ENCODE measurements at regions not wholly inside any gene's neighbourhood (a gene's known extent, or its start where the extent isn't known, plus 50 kb on each side); places are given as distances from the start of the nearest gene placed in this dataset.

GRCh38 chr10:29081231-29081630 lies 207.6 kb upstream of the LYZL1 start:
- no peak for DNase-seq (ENCODE audit: low spot score)

- no peak for DNase-seq (ENCODE audit: low spot score)
Measured at GRCh38 chr10:29081951-29082685, 206.8 kb upstream of the LYZL1 start.

DNA sequence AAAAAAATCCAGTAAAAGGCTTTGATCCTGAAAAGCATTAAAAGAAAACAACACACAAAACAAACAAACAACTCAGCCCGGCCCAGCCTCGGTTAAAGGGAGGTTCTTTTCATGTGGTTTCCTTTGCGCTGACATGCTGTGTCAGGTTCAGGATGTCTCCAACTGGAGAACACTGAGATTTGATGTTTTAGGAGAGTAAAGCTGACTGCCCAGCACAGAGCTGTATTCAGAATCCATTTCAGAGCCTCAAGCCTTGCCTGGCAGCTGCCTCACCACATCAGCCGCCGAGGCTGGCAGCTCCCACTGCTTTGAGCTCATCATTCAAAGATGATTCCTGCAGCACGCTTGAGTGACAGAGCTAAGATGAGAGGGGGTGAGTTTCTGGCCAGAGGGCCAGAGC lies 205.8 kb upstream of the LYZL1 start:
- no peak for DNase-seq (ENCODE audit: low spot score)

DNA sequence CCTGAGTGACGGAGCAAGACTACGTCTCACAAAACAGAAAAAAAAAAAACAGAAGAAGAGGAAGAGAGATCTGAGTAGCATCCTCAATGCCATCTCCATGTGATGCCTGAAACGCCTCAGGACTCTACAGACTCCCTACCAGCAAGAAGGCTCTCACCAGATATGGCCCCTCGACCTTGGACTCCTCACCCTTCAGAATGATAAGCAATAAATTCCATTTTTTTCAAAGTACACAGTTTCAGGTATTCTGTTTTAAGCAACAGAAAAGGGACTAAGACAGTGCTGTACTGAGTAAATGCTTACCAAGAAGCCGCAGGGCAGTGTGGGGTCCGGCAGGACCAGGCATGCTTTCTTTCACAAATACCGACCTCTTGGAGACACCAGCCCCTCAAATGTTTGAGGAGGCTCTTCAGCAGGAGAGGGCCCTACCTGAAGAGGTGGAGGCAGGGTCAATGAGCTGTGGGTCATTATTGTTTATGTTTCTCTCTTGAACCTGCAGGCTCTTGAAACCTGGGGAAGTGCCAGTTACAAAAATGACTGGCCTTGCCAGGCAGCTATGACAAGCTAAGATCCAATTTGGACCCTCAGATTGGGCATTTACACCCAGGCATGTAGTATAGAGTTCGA lies 204.1 kb upstream of the LYZL1 start:
- no peak for DNase-seq (ENCODE audit: low spot score)

- no peak for DNase-seq (ENCODE audit: low spot score)
Measured at GRCh38 chr10:29089091-29089490, 199.8 kb upstream of the LYZL1 start.

GRCh38 chr10:29096303-29096824 lies 192.5 kb upstream of the LYZL1 start:
- DNase-seq (ENCODE audit: low spot score), result no peak

- no peak for DNase-seq (ENCODE audit: low spot score)
Measured at GRCh38 chr10:29098423-29098822, 190.4 kb upstream of the LYZL1 start.

DNA sequence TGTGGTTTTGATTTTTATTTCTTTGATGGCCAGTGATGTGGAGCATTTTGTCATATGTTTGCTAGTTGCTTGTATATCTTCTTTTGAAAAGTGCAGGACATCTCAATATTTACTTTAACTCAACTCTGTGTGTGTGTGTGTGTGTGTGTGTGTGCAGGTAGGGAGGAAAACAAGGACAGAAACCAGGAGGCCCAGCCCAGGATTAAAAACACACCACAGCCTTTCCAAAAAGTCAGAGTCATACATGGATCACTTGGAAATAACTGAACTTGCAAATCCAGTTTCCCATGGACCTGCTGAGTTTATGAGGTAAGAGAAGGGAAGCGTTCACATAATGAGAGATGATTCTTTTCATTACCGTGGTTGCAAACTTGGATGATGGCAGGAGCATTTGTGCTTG lies 189.9 kb upstream of the LYZL1 start:
- no peak for DNase-seq (ENCODE audit: low spot score)

- DNase-seq (ENCODE audit: low spot score), result no peak
Measured at GRCh38 chr10:29099415-29099814, 189.5 kb upstream of the LYZL1 start.

DNA sequence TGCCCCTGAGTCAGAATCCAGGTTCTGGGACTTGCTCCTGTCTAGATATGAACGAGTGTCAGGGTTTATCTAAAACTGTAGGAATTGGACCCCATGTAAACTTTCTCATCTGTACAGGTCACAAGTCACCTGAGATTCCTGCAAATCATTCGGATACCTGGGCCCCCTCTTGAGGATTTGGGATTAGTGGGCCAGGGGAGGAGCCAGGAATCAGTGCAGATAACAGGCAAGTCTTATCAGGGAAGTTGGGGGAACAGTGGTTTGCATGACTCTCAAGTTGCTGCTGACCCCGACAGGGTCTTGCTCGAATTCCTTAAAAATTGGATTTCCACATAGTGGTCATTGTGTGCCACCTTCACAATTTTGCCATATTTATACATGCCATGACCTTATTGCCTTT lies 188.4 kb upstream of the LYZL1 start:
- DNase-seq (ENCODE audit: low spot score), result no peak

- no peak for DNase-seq (ENCODE audit: low spot score)
Measured at GRCh38 chr10:29102233-29102632, 186.6 kb upstream of the LYZL1 start.

- DNase-seq (ENCODE audit: low spot score), result no peak
Measured at GRCh38 chr10:29102636-29103035, 186.2 kb upstream of the LYZL1 start.

- no peak for DNase-seq (ENCODE audit: low spot score)
Measured at GRCh38 chr10:29104661-29105399, 184.0 kb upstream of the LYZL1 start.

GRCh38 chr10:29105516-29106215 lies 183.2 kb upstream of the LYZL1 start:
- peak; percentile 73 for DNase-seq (ENCODE audit: low spot score)

- DNase-seq (ENCODE audit: low spot score), result no peak
Measured at GRCh38 chr10:29106287-29106686, 182.6 kb upstream of the LYZL1 start.

DNA sequence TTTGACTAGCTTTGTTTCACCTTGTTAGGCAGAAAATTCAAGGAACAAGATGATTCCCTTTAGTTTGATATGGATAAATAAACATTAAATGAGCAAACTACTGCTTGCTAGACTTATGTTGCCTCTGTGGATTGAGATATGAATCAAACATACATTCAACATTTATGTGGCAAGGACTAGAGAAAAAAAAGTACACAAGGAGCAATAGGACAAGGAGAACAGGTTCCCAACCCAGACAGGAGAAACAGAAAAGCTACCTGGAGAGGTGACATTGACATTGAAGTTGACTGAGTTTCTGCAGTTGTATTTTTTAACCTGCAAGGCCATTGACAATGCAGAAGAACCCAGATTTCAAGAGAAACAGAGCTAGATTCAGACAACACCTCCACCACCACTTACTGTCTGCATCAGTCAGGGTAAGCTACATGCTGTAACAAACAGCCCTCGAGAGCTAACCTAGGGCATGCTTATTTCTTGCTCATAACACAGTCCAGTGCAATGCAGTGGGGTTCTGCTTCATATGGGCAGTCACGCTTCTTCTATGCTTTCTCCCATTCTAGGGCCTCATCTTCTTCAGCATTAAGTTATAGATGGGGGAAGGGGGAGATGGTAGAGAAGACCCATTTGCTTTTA lies 180.9 kb upstream of the LYZL1 start:
- no peak for DNase-seq (ENCODE audit: low spot score)

- no peak for DNase-seq (ENCODE audit: low spot score)
Measured at GRCh38 chr10:29109707-29110571, 178.9 kb upstream of the LYZL1 start.

DNA sequence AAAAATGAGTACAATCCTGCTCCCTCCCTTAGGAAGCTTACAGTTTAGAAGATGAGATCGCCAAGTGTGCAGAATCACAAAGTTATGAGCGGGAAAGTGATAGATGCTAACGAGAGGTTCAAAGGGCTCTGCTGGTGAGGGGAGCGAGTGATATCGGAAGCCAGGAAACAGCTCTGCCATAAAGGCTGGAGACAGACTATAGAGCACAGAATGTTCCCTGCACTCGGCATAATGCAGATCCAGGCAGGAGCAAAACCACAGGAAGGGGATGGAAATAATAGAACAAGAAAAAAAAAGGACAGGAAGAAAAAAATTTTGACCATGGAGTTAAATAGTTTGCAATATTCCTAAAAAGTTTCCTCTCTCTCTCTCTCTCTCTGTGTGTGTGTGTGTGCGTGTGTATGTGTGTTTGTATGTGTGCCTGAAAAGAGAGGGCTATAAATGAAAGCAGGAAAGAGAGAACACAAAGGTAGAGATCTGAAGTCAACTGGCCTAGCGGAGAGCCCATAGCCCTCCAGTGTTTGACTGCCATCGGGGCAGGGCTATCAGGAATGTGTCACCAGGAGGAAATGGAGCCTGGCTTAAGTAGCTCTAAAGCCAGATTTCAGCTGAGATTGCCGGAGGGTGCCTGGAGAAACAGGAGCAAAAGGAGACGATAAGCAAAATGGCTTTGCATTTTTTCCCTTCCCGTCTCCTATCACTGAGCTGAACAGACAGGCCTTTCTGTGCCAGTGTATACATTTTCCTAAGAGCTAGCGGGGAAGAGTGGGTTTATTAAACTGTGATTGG lies 175.8 kb upstream of the LYZL1 start:
- no peak for DNase-seq (ENCODE audit: low spot score)

DNA sequence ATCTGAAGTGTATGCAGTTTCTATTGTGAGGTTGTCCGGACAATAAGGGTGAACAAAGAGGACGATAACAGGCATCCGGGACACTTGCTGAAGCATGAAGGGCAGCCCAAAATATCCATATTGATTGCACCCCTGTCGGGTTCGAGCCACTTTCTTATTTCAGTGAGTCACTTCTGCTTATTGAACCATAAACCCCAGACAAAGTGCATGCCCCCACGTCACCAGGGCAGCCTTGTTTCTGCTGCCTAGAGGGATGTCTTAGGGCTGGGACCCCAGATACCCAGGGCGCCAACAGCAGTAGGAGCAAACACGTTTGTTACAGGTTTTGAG lies 175.3 kb upstream of the LYZL1 start:
- DNase-seq (ENCODE audit: low spot score), result no peak

GRCh38 chr10:29114141-29114540 lies 174.7 kb upstream of the LYZL1 start:
- DNase-seq (ENCODE audit: low spot score), result no peak
